Stimulated activated effector memory CD8-positive, alpha-beta T cell treated with anti-CD3 and anti-CD28 coated beads, Interleukin-12 subunit alpha, Interleukin-12 subunit beta, amount 100 ng/mL, for 72 hours (primary cell): ENCODE measurements at regions not wholly inside any gene's neighbourhood (a gene's known extent, or its start where the extent isn't known, plus 50 kb on each side); places are given as distances from the start of the nearest gene placed in this dataset.
"Not testable (repeated sequence)": the region's sequence is repeated elsewhere in the genome, so short reads cannot be mapped to it uniquely, and the experiment has no call there.

Experiments
- ATAC-seq: fragments of 150-1000 bp; cut with Tn5 transposase; 2 replicates; pipeline ENCODE4 v1.10.0; 2021
- DNase-seq, 2 donors: peaks; one replicate each; pipeline ENCODE4 v3.0.0; 2021 to 2022; ENCODE audit warnings: low spot score in 2 of 2
- H3K27ac Mint-ChIP-seq: one replicate; pipeline ENCODE4 v1.8.0; 2022; ENCODE audit warnings: mild to moderate bottlenecking, mixed read lengths
- H3K36me3 Mint-ChIP-seq: one replicate; pipeline ENCODE4 v1.8.0; 2022; ENCODE audit warnings: mild to moderate bottlenecking, mixed read lengths
- H3K4me1 Mint-ChIP-seq: one replicate; pipeline ENCODE4 v1.8.0; 2022; ENCODE audit warnings: mixed read lengths
- H3K4me3 Mint-ChIP-seq: one replicate; pipeline ENCODE4 v1.8.0; 2022; ENCODE audit warnings: mild to moderate bottlenecking, mixed read lengths
- H3K9me3 Mint-ChIP-seq: one replicate; pipeline ENCODE4 v1.8.0; 2022; ENCODE audit warnings: mixed read lengths

DNA sequence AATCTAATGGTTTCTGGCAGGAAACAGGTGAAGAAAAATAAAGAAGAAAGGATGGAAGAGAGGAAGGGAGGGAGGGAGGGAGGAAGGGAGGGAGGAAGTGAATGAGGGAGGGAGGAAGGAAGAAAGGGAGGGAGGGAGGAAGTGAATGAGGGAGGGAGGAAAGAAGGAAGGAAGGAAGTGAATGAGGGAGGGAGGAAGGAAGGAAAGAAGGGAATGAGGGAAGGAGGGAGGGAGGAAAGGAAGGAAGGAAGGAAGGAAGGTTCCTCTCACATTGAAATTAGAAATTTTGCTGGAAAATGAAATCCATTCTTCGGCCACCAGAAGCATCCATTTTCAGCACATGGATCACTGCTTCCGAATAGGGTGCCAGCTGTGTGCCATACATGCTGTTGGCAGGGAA is 62.2 kb upstream of the PELI2 start:
- Mint-ChIP-seq H3K4me3 (no peak overlapping the region), H3K9me3 (no peaks in the 10 kb centered on the region), H3K36me3 (no peaks in the 10 kb centered on the region), H3K27ac (no peak overlapping the region), H3K4me1 (no peaks in the 10 kb centered on the region)
- ATAC-seq (no peak), DNase-seq (no peak)

- no peaks in the 10 kb centered on the region for H3K4me1 Mint-ChIP-seq
- no peak for ATAC-seq
- no peak overlapping the region for H3K4me3 Mint-ChIP-seq
- no peak for DNase-seq
- H3K9me3 Mint-ChIP-seq = no peaks in the 10 kb centered on the region
- H3K36me3 Mint-ChIP-seq = no peaks in the 10 kb centered on the region
- H3K27ac Mint-ChIP-seq = no peak overlapping the region
These were observed 61.0 kb upstream of the PELI2 start for GRCh38 chr14:56057071-56057741.

GRCh38 chr14:56057767-56058166 is 60.4 kb upstream of the PELI2 start:
- Mint-ChIP-seq H3K27ac (no peak overlapping the region), H3K4me3 (no peak overlapping the region), H3K9me3 (no peaks in the 10 kb centered on the region), H3K36me3 (no peaks in the 10 kb centered on the region), H3K4me1 (no peaks in the 10 kb centered on the region)
- DNase-seq (no peak), ATAC-seq (no peak)

- no peak for ATAC-seq
- no peak for DNase-seq
- no peaks in the 10 kb centered on the region for H3K36me3 Mint-ChIP-seq
- no peaks in the 10 kb centered on the region for H3K9me3 Mint-ChIP-seq
- H3K4me1 Mint-ChIP-seq = no peaks in the 10 kb centered on the region
- H3K4me3 Mint-ChIP-seq = no peak overlapping the region
- no peak overlapping the region for H3K27ac Mint-ChIP-seq
These were observed 59.2 kb upstream of the PELI2 start for GRCh38 chr14:56059054-56059453.

- H3K4me1 Mint-ChIP-seq = peaks cover 2% of the 10 kb centered on the region
- no peak overlapping the region for H3K4me3 Mint-ChIP-seq
- no peaks in the 10 kb centered on the region for H3K36me3 Mint-ChIP-seq
- no peaks in the 10 kb centered on the region for H3K9me3 Mint-ChIP-seq
- H3K27ac Mint-ChIP-seq = no peak overlapping the region
- DNase-seq (no peak), ATAC-seq (no peak)
These were observed 57.2 kb upstream of the PELI2 start for GRCh38 chr14:56061051-56061450.

- no peak overlapping the region for H3K27ac Mint-ChIP-seq
- H3K36me3 Mint-ChIP-seq = no peaks in the 10 kb centered on the region
- H3K9me3 Mint-ChIP-seq = no peaks in the 10 kb centered on the region
- peaks cover 5% of the 10 kb centered on the region for H3K4me1 Mint-ChIP-seq
- no peak for DNase-seq
- ATAC-seq = no peak
- no peak overlapping the region for H3K4me3 Mint-ChIP-seq
These were observed 55.1 kb upstream of the PELI2 start for GRCh38 chr14:56063131-56063530.

GRCh38 chr14:56064513-56064912 is 53.7 kb upstream of the PELI2 start:
- no peak for ATAC-seq
- no peaks in the 10 kb centered on the region for H3K9me3 Mint-ChIP-seq

GRCh38 chr14:56065199-56065598 is 53.0 kb upstream of the PELI2 start:
- not testable (repeated sequence) for H3K4me1 Mint-ChIP-seq, H3K9me3 Mint-ChIP-seq, H3K4me3 Mint-ChIP-seq, H3K36me3 Mint-ChIP-seq, DNase-seq, ATAC-seq, H3K27ac Mint-ChIP-seq

More at GRCh38 chr14:56064513-56064912, 53.7 kb upstream of the PELI2 start:
- no peak overlapping the region for H3K4me3 Mint-ChIP-seq
- H3K27ac Mint-ChIP-seq = no peak overlapping the region
- no peak for DNase-seq
- H3K4me1 Mint-ChIP-seq = peaks cover 5% of the 10 kb centered on the region
- no peaks in the 10 kb centered on the region for H3K36me3 Mint-ChIP-seq

- Mint-ChIP-seq H3K9me3 (no peaks in the 10 kb centered on the region), H3K4me1 (peaks cover 5% of the 10 kb centered on the region), H3K4me3 (no peak overlapping the region), H3K36me3 (no peaks in the 10 kb centered on the region), H3K27ac (no peak overlapping the region)
- ATAC-seq = no peak
- DNase-seq = no peak
These were observed 52.5 kb upstream of the PELI2 start for GRCh38 chr14:56065621-56066290.
